HG03460 (cell line): ENCODE measurements at regions not wholly inside any gene's neighbourhood (a gene's known extent, or its start where the extent isn't known, plus 50 kb on each side); places are given as distances from the start of the nearest gene placed in this dataset.

Source experiments
- ATAC-seq: cut with Tn5 transposase; IDR thresholded peaks from one replicate; pipeline ENCODE4 v1.9.1; 2021; ENCODE audit not compliant: unreplicated experiment

- ATAC-seq: no peak
Measured at GRCh38 chr5:128876569-128877382, 88.5 kb upstream of the SLC27A6 start.

GRCh38 chr5:128877476-128877875 is 87.8 kb upstream of the SLC27A6 start:
- no peak for ATAC-seq

GRCh38 chr5:128881502-128882018 is 83.7 kb upstream of the SLC27A6 start:
- ATAC-seq: no peak

GRCh38 chr5:128885649-128886255 is 79.5 kb upstream of the SLC27A6 start:
- ATAC-seq: no peak

- no peak for ATAC-seq
Measured at GRCh38 chr5:128895122-128895521, 70.2 kb upstream of the SLC27A6 start.

GRCh38 chr5:128896675-128897074 is 68.6 kb upstream of the SLC27A6 start:
- ATAC-seq: no peak

GRCh38 chr5:128903550-128903949 is 61.7 kb upstream of the SLC27A6 start:
- no peak for ATAC-seq

- no peak for ATAC-seq
Measured at GRCh38 chr5:128904805-128905567, 60.3 kb upstream of the SLC27A6 start.

- ATAC-seq: peak; percentile 87
Measured at GRCh38 chr5:128905568-128906110, 59.6 kb upstream of the SLC27A6 start.

- ATAC-seq: no peak
Measured at GRCh38 chr5:128913551-128913950, 51.7 kb upstream of the SLC27A6 start.
